Germinal center (tissue), 1 donor: ENCODE measurements at regions not wholly inside any gene's neighbourhood (a gene's known extent, or its start where the extent isn't known, plus 50 kb on each side); places are given as distances from the start of the nearest gene placed in this dataset.
"Not testable (repeated sequence)": the region's sequence is repeated elsewhere in the genome, so short reads cannot be mapped to it uniquely, and the experiment has no call there.

ENCODE experiments used
- DNase-seq: peaks from one replicate; pipeline ENCODE4 v3.0.0; 2012; ENCODE audit warnings: mixed read lengths, low spot score

DNA sequence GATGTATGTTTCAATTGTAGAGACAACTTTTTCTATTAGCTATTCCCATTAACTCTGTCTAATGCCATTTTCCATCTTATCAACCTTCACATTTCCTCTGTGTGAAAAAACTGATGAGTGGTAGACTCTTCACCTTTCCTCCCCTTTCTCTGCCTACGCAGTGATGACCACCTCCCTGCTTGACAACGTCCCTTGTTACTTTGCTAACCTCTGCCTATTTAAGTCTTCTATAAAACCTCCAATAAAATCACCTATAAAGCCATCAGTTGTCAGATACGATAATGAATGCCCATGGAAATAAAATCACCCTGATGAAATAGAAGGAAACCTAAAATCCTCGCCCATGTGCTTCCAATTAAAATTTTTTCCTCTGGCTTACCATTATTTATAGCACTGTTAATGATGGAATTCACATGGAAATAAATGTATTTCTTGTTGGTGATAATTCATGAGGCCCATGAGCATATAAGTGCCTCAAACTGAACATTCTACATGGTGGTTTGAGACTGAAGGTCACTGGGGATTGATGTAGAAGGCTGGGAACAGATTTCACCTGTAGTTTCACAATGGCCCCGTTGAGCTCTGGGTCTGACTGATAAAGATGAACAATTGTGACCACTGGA, 1454.0 kb upstream of the SEL1L start:
- DNase-seq, result no peak

GRCh38 chr14:82994547-82994946, 1460.9 kb upstream of the SEL1L start:
- DNase-seq, result not testable (repeated sequence)

DNA sequence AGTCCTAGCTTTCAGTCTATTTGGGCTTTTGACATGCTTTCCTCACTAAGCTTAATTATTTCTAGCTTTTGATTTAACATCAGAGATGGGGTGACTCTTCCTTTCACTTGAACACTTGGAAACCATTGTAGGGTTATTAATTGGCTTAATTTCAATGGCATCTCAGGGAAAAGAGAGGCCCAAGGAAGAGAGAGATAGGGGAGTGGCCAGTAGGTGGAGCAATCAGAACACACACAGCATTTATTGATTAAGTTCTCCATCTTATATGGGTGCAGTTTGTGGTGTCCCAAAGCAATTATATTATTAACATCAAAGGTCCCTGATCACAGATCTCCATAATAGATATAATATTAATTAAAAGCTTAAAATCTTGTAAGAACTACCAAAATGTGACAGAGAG, 1466.1 kb upstream of the SEL1L start:
- DNase-seq, result no peak

DNA sequence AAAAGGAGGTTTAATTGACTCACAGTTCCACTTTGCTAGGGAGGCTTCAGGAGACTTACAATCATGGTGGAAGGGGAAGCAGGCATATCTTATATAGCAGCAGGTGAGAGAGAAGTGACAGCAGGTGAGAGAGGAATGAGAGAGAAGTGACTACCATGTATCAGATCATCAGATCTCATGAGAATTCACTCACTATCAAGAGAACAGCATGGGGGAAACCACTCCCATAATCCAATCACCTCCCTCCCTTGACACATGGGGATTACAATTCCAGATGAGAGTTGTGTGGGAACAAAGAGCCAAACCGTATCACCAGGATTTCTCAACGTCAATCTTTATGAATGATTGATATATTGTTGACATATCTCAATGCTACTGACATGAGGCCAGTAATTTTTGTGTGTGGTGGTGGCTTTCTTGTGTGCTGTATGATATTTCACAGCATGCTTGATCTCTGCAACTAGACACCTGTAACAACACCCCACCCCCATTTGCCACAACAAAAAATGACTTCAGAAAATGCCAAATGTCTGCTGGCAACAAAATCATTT, 1470.9 kb upstream of the SEL1L start:
- DNase-seq, result no peak

- no peak for DNase-seq
Measured at GRCh38 chr14:83006121-83006670, 1472.5 kb upstream of the SEL1L start.

DNA sequence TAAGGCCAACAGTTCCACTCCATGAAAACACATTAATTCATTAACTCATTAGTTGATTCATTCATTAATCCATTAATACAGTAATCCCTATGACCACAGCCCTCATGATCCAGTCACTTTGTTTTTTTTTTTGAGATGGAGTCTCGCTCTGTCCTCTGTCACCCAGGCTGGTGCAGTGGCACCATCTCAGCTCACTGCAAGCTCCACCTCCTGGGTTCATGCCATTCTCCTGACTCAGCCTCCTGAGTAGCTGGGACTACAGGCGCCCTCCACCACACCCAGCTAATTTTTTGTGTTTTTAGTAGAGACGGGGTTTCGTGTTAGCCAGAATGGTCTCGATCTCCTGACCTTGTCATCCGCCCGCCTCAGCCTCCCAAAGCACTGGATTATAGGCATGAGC, 1473.4 kb upstream of the SEL1L start:
- not testable (repeated sequence) for DNase-seq

DNA sequence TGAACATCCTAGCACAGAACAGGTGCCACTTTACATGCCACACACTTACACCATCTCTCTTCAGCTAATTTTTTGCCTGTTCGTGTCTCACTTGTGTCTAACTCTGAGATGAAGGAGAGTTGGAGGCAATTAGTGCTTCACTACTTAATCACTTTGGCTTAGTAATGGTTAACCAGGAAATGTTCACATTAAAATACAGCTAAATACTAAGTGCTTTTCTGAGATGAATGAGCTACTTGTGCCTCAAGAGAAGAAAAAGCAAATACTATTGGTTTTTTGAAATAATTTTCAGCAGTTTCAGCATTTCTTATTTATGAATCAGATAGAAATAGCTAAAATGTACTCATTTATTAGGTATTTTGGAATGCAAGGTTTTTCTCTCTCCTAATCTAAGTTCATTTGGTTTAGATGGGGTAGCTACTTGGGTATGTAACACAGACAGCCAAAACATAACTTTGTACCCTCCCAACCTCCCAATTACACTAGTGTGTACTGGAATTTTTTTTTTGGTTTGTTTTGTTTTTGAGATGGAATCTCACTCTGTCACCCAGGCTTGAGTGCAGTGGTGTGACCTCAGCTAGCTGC, 1474.1 kb upstream of the SEL1L start:
- DNase-seq, result no peak

DNA sequence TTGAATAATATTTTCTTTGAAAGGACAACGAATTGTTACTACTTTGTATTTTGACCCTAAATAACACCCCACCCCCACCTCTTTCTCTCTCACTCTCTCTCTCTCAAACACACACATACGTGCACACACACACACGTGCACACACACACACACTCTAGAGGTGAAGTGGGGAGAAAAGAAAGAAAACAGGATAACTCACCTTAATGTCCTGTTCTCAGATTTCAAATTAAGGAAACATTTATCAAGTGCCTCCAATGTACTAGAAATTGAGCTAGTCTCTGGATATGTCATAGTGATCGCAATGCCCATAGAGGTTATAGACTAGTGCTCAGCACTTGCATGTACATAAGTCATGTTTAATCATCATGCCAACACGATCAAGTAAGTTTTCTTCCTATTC, 1483.6 kb upstream of the SEL1L start:
- no peak for DNase-seq

DNA sequence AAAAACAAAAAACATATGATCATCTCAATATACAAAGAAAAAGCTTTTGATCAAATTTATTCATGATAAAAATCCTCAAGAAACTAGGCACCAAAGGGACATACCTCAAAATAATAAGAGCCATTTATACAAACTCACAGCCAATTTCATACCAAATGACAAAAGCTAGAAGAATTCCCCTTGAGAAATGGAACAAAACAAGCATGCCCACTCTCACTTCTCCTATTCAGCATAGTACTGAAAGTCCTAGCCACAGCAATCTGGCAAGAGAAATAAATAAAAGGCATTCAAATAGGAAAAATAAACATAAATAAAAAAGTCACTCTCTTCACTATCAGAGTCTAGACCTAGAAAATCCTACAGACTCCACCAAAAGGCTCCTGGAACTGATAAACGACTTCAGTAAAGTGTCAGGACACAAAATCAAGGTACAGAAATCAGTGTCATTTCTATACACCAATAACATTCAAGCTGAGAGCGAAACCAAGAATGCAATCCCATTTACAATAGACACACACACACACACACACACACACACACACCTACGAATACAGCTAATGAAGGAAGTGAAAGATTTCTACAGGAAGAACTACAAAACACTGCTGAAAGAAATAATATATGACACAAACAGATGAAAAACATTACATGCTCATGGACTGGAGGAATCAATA, 1486.2 kb upstream of the SEL1L start:
- no peak for DNase-seq

DNA sequence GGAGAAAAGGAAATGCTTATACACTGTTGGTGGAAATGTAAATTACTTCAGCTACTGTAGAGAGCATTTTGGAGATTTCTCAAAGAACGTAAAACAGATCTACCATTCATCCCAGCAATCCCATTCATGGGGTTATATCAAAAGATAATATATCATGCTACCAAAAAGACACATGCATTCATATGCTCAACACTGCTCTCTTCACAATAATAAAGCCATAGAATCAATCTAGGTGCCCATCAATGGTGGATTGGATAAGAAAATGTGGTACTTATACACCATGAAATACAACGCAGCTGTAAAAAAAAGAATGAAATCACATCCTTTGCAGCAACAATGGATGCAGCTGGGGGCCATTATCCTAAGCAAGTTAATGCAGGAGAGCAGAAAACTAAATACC, 1487.7 kb upstream of the SEL1L start:
- no peak for DNase-seq

- DNase-seq, result no peak
Measured at GRCh38 chr14:83023369-83023768, 1489.7 kb upstream of the SEL1L start.

DNA sequence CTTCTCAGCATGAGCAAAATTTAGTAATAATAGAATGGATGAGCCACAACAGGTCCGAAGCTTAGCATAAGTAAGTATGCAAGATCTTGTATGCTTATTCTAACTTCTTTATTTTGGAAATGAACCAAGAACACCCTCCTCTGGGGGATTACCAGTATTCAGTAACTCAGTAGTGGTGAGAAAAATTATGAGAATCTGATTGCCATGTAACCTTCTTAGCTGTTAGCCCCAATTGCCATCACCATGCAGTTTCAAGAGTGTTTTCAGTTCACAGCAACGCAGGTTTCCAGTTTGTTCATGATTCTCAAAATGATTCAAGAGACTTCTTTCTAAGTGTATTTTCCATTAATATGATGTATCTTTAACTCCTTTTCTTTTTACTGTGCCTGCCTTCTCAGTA, 1507.6 kb upstream of the SEL1L start:
- no peak for DNase-seq

- DNase-seq, result no peak
Measured at GRCh38 chr14:83042858-83043257, 1509.2 kb upstream of the SEL1L start.

GRCh38 chr14:83044001-83044400, 1510.3 kb upstream of the SEL1L start:
- no peak for DNase-seq

- DNase-seq, result no peak
Measured at GRCh38 chr14:83047059-83047830, 1513.6 kb upstream of the SEL1L start.

DNA sequence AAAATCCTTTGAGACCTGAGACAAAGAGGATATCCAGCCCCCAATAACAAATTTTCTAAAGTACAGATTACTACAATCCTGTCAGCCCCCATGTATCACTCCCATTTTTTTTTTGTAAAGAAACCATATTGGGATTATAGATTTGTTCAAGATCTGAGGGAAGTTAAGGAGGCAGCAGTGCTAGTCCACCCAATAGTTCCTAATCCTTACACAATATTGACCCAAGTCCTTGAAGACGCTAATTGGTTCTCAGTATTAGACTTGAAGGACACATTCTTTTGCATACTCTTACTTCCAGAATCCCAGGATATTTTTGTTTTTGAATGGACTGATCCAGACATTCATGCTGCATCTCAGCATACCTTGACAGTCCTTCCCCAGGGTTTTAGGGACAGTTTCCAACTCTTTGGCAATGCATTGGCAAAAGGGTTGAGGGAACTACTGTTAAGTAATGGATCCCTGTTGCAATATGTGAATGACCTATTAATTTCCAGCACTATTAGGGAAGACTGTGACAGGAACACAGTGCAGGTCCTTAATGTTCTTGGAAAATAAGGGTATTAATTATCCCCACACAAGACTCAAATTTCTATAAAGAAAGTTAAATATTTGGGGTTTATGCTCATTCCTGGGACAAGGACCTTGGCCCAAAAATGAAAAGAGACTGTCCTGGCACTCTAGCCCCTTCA, 1519.5 kb upstream of the SEL1L start:
- DNase-seq, result no peak

GRCh38 chr14:83058068-83058467, 1524.4 kb upstream of the SEL1L start:
- DNase-seq, result no peak

DNA sequence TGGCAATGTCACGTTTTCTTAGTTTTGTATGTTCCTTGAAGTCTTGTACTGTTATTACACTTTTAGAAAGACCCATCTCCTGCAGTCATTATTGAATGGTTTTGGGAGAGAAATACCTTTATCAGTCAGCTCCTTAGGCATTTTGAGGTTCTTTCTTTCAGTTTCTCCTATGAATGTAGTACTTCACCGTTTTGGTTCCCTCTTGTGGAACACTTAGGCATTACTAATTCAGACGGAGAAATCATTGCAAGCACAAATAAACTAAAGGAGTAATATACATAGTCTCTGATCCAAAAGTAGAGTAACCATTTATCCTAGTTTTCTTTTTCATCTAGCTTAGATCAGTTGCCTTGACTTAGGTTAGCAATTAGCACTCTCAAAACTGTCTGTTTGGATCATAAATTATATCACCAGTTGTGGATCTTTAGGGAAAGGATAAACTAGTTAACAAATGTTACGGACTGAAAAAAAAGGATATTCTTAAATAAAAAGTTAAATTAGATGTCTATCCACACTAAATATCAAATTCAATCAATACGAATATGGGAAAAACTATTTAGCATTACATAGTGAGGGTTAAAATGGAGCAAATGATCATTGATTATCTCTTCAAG, 1538.3 kb upstream of the SEL1L start:
- no peak for DNase-seq

GRCh38 chr14:83085136-83085535, 1551.5 kb upstream of the SEL1L start:
- no peak for DNase-seq

DNA sequence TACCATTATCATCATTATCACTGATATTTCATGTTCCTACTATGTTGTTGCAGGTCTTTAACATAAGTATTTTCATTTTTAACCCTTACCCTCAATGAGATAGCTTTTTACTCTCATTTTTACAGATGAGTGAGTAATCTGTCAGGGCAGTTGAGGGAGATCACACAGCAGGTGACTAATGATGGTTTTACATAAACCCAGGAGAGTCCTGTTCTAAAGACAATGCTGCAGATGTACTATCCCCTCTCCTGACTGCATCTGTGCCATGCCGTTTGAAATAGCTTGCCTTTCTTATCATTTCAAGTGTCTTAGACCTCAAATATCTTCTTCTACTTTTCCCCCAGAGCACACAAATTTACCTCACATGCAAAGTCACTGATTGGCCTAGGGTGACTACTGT, 1552.1 kb upstream of the SEL1L start:
- DNase-seq, result no peak
